Neural progenitor cell (in vitro differentiated cells): ENCODE measurements at regions not wholly inside any gene's neighbourhood (a gene's known extent, or its start where the extent isn't known, plus 50 kb on each side); places are given as distances from the start of the nearest gene placed in this dataset.

ENCODE experiments used
- DNase-seq: peaks from one replicate; pipeline ENCODE4 v3.0.0-alpha.2; 2016; ENCODE audit warnings: low spot score
- H2AFZ ChIP-seq: fragments of 200-600 bp; sonication (generic); replicated peaks from 2 replicates; pipeline ENCODE4 v1.6.1; 2016; ENCODE audit warnings: antibody characterized with exemption
- H3F3A ChIP-seq: fragments of 200-600 bp; sonication (generic); 2 replicates; pipeline ENCODE4 v1.6.1; 2016; ENCODE audit warnings: antibody characterized with exemption, low read depth
- H3K27ac ChIP-seq: fragments of 200-600 bp; sonication (generic); 2 replicates; pipeline ENCODE4 v1.5.1; 2016; ENCODE audit warnings: mild to moderate bottlenecking
- H3K27me3 ChIP-seq: fragments of 200-600 bp; sonication (generic); 2 replicates; pipeline ENCODE4 v1.6.1; 2016; ENCODE audit warnings: mild to moderate bottlenecking, moderate library complexity
- H3K36me3 ChIP-seq: fragments of 200-600 bp; sonication (generic); 2 replicates; pipeline ENCODE4 v1.5.1; 2016
- H3K4me1 ChIP-seq: fragments of 200-600 bp; sonication (generic); 2 replicates; pipeline ENCODE4 v1.6.1; 2016; ENCODE audit warnings: mixed run types
- H3K4me2 ChIP-seq: fragments of 200-600 bp; sonication (generic); 2 replicates; pipeline ENCODE4 v1.6.1; 2016
- H3K4me3 ChIP-seq: fragments of 200-600 bp; sonication (generic); 2 replicates; pipeline ENCODE4 v1.5.1; 2016
- H3K79me2 ChIP-seq: fragments of 200-600 bp; sonication (generic); 2 replicates; pipeline ENCODE4 v1.6.1; 2016; ENCODE audit warnings: low read depth
- H3K9ac ChIP-seq: fragments of 200-600 bp; sonication (generic); 2 replicates; pipeline ENCODE4 v1.6.1; 2016
- H3K9me3 ChIP-seq: fragments of 200-600 bp; sonication (generic); 2 replicates; pipeline ENCODE4 v1.5.1; 2016; ENCODE audit warnings: low read depth
- H4K20me1 ChIP-seq: fragments of 200-600 bp; sonication (generic); 2 replicates; pipeline ENCODE4 v1.6.1; 2016; ENCODE audit warnings: low read depth
- H3K27ac Mint-ChIP-seq: 3 replicates; pipeline ENCODE4 v1.8.0; 2021; ENCODE audit warnings: mixed read lengths
- H3K27me3 Mint-ChIP-seq: 2 replicates; pipeline ENCODE4 v1.8.0; 2022; ENCODE audit warnings: low read depth, mild to moderate bottlenecking, inconsistent platforms, moderate library complexity, mixed read lengths; ENCODE audit not compliant: insufficient read depth
- H3K36me3 Mint-ChIP-seq: 3 replicates; pipeline ENCODE4 v1.8.0; 2021; ENCODE audit warnings: mixed read lengths
- H3K4me1 Mint-ChIP-seq: 3 replicates; pipeline ENCODE4 v1.8.0; 2021; ENCODE audit warnings: mixed read lengths
- H3K4me3 Mint-ChIP-seq: 3 replicates; pipeline ENCODE4 v1.8.0; 2021; ENCODE audit warnings: mild to moderate bottlenecking, moderate library complexity, mixed read lengths
- H3K9me3 Mint-ChIP-seq: 3 replicates; pipeline ENCODE4 v1.8.0; 2020; ENCODE audit warnings: mixed read lengths
- EZH2 ChIP-seq: fragments of 200-600 bp; sonication (generic); IDR thresholded peaks from 2 replicates; pipeline ENCODE4 v1.6.1; 2017; ENCODE audit warnings: antibody characterized with exemption, mild to moderate bottlenecking, moderate library complexity
- EZH2phosphoT487 ChIP-seq: fragments of 200-600 bp; sonication (generic); IDR thresholded peaks from 2 replicates; pipeline ENCODE4 v1.6.1; 2017; ENCODE audit warnings: antibody characterized with exemption
- TF ChIP-seq, protein P1 (sequence below): fragments of 200-600 bp; sonication (generic); IDR thresholded peaks from 2 replicates; pipeline ENCODE4 v1.5.1; 2017; ENCODE audit warnings: antibody characterized with exemption, mild to moderate bottlenecking

- no peaks in the 10 kb centered on the region for H3K4me1 Mint-ChIP-seq
- no peak overlapping the region for H3K4me2 ChIP-seq
- H3K4me3 ChIP-seq, result no peak overlapping the region
- no peak overlapping the region for H3K4me3 Mint-ChIP-seq
- peaks cover 3% of the 10 kb centered on the region for H3K36me3 ChIP-seq
- TF ChIP-seq, protein P1, sequence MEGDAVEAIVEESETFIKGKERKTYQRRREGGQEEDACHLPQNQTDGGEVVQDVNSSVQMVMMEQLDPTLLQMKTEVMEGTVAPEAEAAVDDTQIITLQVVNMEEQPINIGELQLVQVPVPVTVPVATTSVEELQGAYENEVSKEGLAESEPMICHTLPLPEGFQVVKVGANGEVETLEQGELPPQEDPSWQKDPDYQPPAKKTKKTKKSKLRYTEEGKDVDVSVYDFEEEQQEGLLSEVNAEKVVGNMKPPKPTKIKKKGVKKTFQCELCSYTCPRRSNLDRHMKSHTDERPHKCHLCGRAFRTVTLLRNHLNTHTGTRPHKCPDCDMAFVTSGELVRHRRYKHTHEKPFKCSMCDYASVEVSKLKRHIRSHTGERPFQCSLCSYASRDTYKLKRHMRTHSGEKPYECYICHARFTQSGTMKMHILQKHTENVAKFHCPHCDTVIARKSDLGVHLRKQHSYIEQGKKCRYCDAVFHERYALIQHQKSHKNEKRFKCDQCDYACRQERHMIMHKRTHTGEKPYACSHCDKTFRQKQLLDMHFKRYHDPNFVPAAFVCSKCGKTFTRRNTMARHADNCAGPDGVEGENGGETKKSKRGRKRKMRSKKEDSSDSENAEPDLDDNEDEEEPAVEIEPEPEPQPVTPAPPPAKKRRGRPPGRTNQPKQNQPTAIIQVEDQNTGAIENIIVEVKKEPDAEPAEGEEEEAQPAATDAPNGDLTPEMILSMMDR, result no peak
- TF ChIP-seq EZH2 (no peak), EZH2phosphoT487 (no peak)
- peaks cover 2% of the 10 kb centered on the region for H3K36me3 Mint-ChIP-seq
- peaks cover 8% of the 10 kb centered on the region for H3K9me3 Mint-ChIP-seq
- H3K27ac Mint-ChIP-seq, result no peak overlapping the region
- H3K79me2 ChIP-seq, result no peaks in the 10 kb centered on the region
- H3K9ac ChIP-seq, result no peak overlapping the region
- H3F3A ChIP-seq, result no peaks in the 10 kb centered on the region
- H3K4me1 ChIP-seq, result no peaks in the 10 kb centered on the region
- no peak overlapping the region for H3K27ac ChIP-seq
- H3K9me3 ChIP-seq, result no peaks in the 10 kb centered on the region
- peaks cover 6% of the 10 kb centered on the region for H3K27me3 Mint-ChIP-seq
- no peaks in the 10 kb centered on the region for H3K27me3 ChIP-seq
- DNase-seq, result no peak
- H4K20me1 ChIP-seq, result no peaks in the 10 kb centered on the region
- H2AFZ ChIP-seq, result no peak overlapping the region
These were observed 306.2 kb upstream of the CASK start for GRCh38 chrX:42229533-42229932.

- no peak for DNase-seq
- Histone ChIP-seq H3F3A (no peaks in the 10 kb centered on the region), H3K9ac (no peak overlapping the region), H3K4me1 (no peaks in the 10 kb centered on the region), H3K9me3 (no peaks in the 10 kb centered on the region), H3K27ac (no peak overlapping the region), H3K4me3 (no peak overlapping the region), H3K27me3 (no peaks in the 10 kb centered on the region), H3K36me3 (peaks cover 3% of the 10 kb centered on the region), H4K20me1 (no peaks in the 10 kb centered on the region), H3K79me2 (no peaks in the 10 kb centered on the region), H2AFZ (no peak overlapping the region), H3K4me2 (no peak overlapping the region)
- TF ChIP-seq EZH2 (no peak), EZH2phosphoT487 (no peak)
- TF ChIP-seq, protein P1, result no peak
- Mint-ChIP-seq H3K36me3 (no peaks in the 10 kb centered on the region), H3K4me3 (no peak overlapping the region), H3K4me1 (no peaks in the 10 kb centered on the region), H3K27ac (no peak overlapping the region), H3K9me3 (no peaks in the 10 kb centered on the region), H3K27me3 (peaks cover under 1% of the 10 kb centered on the region)
These were observed 297.3 kb upstream of the CASK start for GRCh38 chrX:42220666-42221065.

- Histone ChIP-seq H3K9ac (no peak overlapping the region), H4K20me1 (no peaks in the 10 kb centered on the region), H3K36me3 (peaks cover 3% of the 10 kb centered on the region), H3K79me2 (no peaks in the 10 kb centered on the region), H3K4me3 (no peak overlapping the region), H3K4me1 (no peaks in the 10 kb centered on the region), H3F3A (no peaks in the 10 kb centered on the region), H2AFZ (no peak overlapping the region), H3K27ac (no peak overlapping the region), H3K27me3 (no peaks in the 10 kb centered on the region), H3K4me2 (no peak overlapping the region), H3K9me3 (no peaks in the 10 kb centered on the region)
- no peaks in the 10 kb centered on the region for H3K9me3 Mint-ChIP-seq
- H3K27ac Mint-ChIP-seq, result no peak overlapping the region
- no peak overlapping the region for H3K4me3 Mint-ChIP-seq
- H3K27me3 Mint-ChIP-seq, result no peaks in the 10 kb centered on the region
- DNase-seq, result no peak
- TF ChIP-seq, protein P1, result no peak
- TF ChIP-seq EZH2phosphoT487 (no peak), EZH2 (no peak)
- no peaks in the 10 kb centered on the region for H3K36me3 Mint-ChIP-seq
- no peaks in the 10 kb centered on the region for H3K4me1 Mint-ChIP-seq
These were observed 296.7 kb upstream of the CASK start for GRCh38 chrX:42220083-42220482.

DNA sequence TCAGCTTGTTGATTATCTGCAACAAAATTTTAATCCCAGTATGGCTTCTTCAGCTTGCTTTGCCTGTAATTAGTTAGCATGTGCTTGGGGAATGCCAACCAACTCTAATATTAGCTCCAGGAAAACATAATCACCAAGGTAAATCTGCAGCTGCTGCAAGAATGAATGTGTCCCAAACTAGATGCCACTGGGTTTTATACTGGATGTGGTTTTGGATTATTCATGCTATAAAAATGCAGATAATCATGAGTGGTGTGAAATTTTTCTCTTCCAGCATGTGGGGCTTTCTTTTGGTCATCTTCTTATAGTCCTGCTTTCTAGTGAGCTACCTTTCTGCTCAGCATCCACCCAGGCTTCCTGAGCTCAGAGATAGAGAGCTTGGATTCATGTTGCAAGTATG is 295.9 kb upstream of the CASK start:
- H3K36me3 Mint-ChIP-seq, result no peaks in the 10 kb centered on the region
- Histone ChIP-seq H3K27ac (no peak overlapping the region), H3K36me3 (no peaks in the 10 kb centered on the region), H3K79me2 (no peaks in the 10 kb centered on the region), H3K4me1 (no peaks in the 10 kb centered on the region), H3K9me3 (no peaks in the 10 kb centered on the region), H4K20me1 (no peaks in the 10 kb centered on the region), H3F3A (no peaks in the 10 kb centered on the region), H3K4me2 (no peak overlapping the region), H3K27me3 (no peaks in the 10 kb centered on the region), H3K4me3 (no peak overlapping the region), H2AFZ (no peak overlapping the region), H3K9ac (no peak overlapping the region)
- no peak overlapping the region for H3K27ac Mint-ChIP-seq
- no peaks in the 10 kb centered on the region for H3K4me1 Mint-ChIP-seq
- no peaks in the 10 kb centered on the region for H3K27me3 Mint-ChIP-seq
- H3K4me3 Mint-ChIP-seq, result no peak overlapping the region
- TF ChIP-seq EZH2phosphoT487, result no peak
- TF ChIP-seq, protein P1, result no peak
- no peak for TF ChIP-seq EZH2
- DNase-seq, result no peak
- no peaks in the 10 kb centered on the region for H3K9me3 Mint-ChIP-seq
